ENCODE measurements at regions not wholly inside any gene's neighbourhood (a gene's known extent, or its start where the extent isn't known, plus 50 kb on each side); places are given as distances from the start of the nearest gene placed in this dataset.

GRCh38 chr5:12177851-12178250, 273.6 kb upstream of the CTNND2 start:
- TF ChIP-seq, protein P1, sequence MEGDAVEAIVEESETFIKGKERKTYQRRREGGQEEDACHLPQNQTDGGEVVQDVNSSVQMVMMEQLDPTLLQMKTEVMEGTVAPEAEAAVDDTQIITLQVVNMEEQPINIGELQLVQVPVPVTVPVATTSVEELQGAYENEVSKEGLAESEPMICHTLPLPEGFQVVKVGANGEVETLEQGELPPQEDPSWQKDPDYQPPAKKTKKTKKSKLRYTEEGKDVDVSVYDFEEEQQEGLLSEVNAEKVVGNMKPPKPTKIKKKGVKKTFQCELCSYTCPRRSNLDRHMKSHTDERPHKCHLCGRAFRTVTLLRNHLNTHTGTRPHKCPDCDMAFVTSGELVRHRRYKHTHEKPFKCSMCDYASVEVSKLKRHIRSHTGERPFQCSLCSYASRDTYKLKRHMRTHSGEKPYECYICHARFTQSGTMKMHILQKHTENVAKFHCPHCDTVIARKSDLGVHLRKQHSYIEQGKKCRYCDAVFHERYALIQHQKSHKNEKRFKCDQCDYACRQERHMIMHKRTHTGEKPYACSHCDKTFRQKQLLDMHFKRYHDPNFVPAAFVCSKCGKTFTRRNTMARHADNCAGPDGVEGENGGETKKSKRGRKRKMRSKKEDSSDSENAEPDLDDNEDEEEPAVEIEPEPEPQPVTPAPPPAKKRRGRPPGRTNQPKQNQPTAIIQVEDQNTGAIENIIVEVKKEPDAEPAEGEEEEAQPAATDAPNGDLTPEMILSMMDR (IDR thresholded peaks at IDR 0.05; ENCODE audit: borderline replicate concordance, extremely low read depth, low read length, poor library complexity, severe bottlenecking): no peak
- TF ChIP-seq EZH2 (IDR thresholded peaks at IDR 0.05; ENCODE audit: borderline replicate concordance, low read depth, low read length, severe bottlenecking): no peak
